OCI-LY1 (cell line): ENCODE measurements at regions not wholly inside any gene's neighbourhood (a gene's known extent, or its start where the extent isn't known, plus 50 kb on each side); places are given as distances from the start of the nearest gene placed in this dataset.
"Not testable (repeated sequence)": the region's sequence is repeated elsewhere in the genome, so short reads cannot be mapped to it uniquely, and the experiment has no call there.

Experiments
- CTCF ChIP-seq: fragments of 200-600 bp; sonication (generic), shearing (Covaris generic); IDR thresholded peaks from 2 replicates; pipeline ENCODE4 v1.5.1; 2017; ENCODE audit warnings: mild to moderate bottlenecking, antibody characterized with exemption, low read length, moderate library complexity, mixed read lengths
- EZH2 ChIP-seq: fragments of 200-600 bp; sonication (generic), shearing (Covaris generic); IDR thresholded peaks from 2 replicates; pipeline ENCODE4 v1.8.0; 2017; ENCODE audit warnings: borderline replicate concordance, mixed run types, mild to moderate bottlenecking, antibody characterized with exemption, low read length, moderate library complexity, mixed read lengths

GRCh38 chr15:84533705-84534104, 67.1 kb upstream of the ZSCAN2 start:
- TF ChIP-seq CTCF, EZH2: not testable (repeated sequence)
